Adrenal gland (tissue), 5 donors: ENCODE measurements at regions not wholly inside any gene's neighbourhood (a gene's known extent, or its start where the extent isn't known, plus 50 kb on each side); places are given as distances from the start of the nearest gene placed in this dataset.

Experiments used
- CTCF ChIP-seq, 6 experiments: fragments of 450-650 bp in 4 of 6; fragments of 200-600 bp in 2 of 6; sonication (generic) in 1 of 6; IDR thresholded peaks; 1 replicate in 5 of 6; 2 replicates in 1 of 6; pipeline versions ENCODE4 v1.5.1 to v1.8.0; 2016 to 2021; ENCODE audit warnings: antibody characterized with exemption in 6 of 6, mild to moderate bottlenecking in 2 of 6, moderate library complexity in 1 of 6
- POLR2A ChIP-seq, 2 donors: fragments of 450-650 bp; IDR thresholded peaks; one replicate each; pipeline ENCODE4 v1.6.1; 2017; ENCODE audit warnings: antibody characterized with exemption in 2 of 2, mild to moderate bottlenecking in 2 of 2, moderate library complexity in 1 of 2
- donor health status: DM: no; HTN: no; CAD: no.

GRCh38 chr3:27614592-27614991, 107.5 kb downstream of the EOMES start:
- TF ChIP-seq CTCF (IDR thresholded peaks at IDR 0.05) (no peak), POLR2A (IDR thresholded peaks at IDR 0.05) (no peak)
